RWPE1 (cell line): ENCODE measurements at regions not wholly inside any gene's neighbourhood (a gene's known extent, or its start where the extent isn't known, plus 50 kb on each side); places are given as distances from the start of the nearest gene placed in this dataset.

ENCODE experiments used
- CTCF ChIA-PET: fragments of 350-600 bp; sonication (Branson Sonifier 250); formaldehyde crosslinking; extraction: SDS; loops from one replicate; lab custom pipeline; 2021; lab: Yijun Ruan, JAX
- POLR2A ChIA-PET: fragments of 400-600 bp; formaldehyde crosslinking; extraction: SDS; loops from one replicate; lab custom pipeline; 2020; ENCODE audit warnings: antibody characterized with exemption; ENCODE audit not compliant: low non-redundant PET; lab: Yijun Ruan, JAX
- DNase-seq: peaks from one replicate; pipeline ENCODE4 v3.0.0; 2012; ENCODE audit warnings: low spot score
- H3K27ac ChIP-seq: fragments of 450-650 bp; 2 replicates; pipeline ENCODE4 v1.5.1; 2017
- CTCF ChIP-seq: fragments of 450-650 bp; conservative IDR thresholded peaks from 2 replicates; pipeline ENCODE4 v1.5.1; 2017; ENCODE audit warnings: low read depth, mild to moderate bottlenecking

- POLR2A ChIA-PET, result no interaction called here
- no peak for DNase-seq
- TF ChIP-seq CTCF, result no peak
- CTCF ChIA-PET, result no interaction called here
- H3K27ac ChIP-seq, result no peak overlapping the region
These were observed 93.6 kb upstream of the CHODL start for GRCh38 chr21:18151046-18151445.

- no peak overlapping the region for H3K27ac ChIP-seq
- no peak for DNase-seq
- CTCF ChIA-PET, result no interaction called here
- TF ChIP-seq CTCF, result no peak
- POLR2A ChIA-PET, result no interaction called here
These were observed 96.2 kb upstream of the CHODL start for GRCh38 chr21:18148401-18148800.

- ChIA-PET CTCF (no interaction called here), POLR2A (no interaction called here)
- H3K27ac ChIP-seq, result no peak overlapping the region
- no peak for DNase-seq
- no peak for TF ChIP-seq CTCF
These were observed 97.0 kb upstream of the CHODL start for GRCh38 chr21:18147678-18148077.

GRCh38 chr21:18146820-18147219 is 97.8 kb upstream of the CHODL start:
- ChIA-PET POLR2A (no interaction called here), CTCF (no interaction called here)
- DNase-seq, result no peak
- no peak for TF ChIP-seq CTCF
- H3K27ac ChIP-seq, result no peak overlapping the region

GRCh38 chr21:18144339-18144738 is 100.3 kb upstream of the CHODL start:
- DNase-seq, result no peak
- ChIA-PET POLR2A (no interaction called here), CTCF (no interaction called here)
- no peak for TF ChIP-seq CTCF
- H3K27ac ChIP-seq, result no peak overlapping the region

GRCh38 chr21:18142655-18143054 is 102.0 kb upstream of the CHODL start:
- no peak for DNase-seq
- H3K27ac ChIP-seq, result no peak overlapping the region
- CTCF ChIA-PET, result no interaction called here
- TF ChIP-seq CTCF, result no peak
- POLR2A ChIA-PET, result no interaction called here

DNA sequence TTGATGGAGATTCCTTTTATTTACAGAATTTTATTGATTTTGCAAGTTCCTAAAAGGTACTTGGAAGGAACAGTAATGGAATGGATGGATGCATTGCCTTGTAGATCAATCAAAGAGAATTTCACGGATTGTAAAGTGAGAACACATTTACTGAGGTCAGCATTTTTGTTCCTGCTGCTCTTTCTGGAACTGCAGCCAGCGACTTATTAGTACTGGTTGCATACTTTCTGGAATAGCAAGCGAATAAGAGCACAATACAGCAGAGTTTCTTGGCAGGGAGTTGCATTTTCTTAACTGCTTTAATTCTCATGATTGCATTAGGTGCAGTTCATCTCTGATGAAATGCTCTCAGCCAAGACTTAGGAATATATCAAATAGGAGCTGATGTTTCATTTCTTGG is 106.1 kb upstream of the CHODL start:
- ChIA-PET POLR2A (no interaction called here), CTCF (no interaction called here)
- TF ChIP-seq CTCF, result no peak
- no peak for DNase-seq
- no peak overlapping the region for H3K27ac ChIP-seq
